Right lobe of liver (tissue), 4 donors: ENCODE measurements at regions not wholly inside any gene's neighbourhood (a gene's known extent, or its start where the extent isn't known, plus 50 kb on each side); places are given as distances from the start of the nearest gene placed in this dataset.
A peak's percentile ranks its signal among the peaks of the same experiment; 100 is the strongest.
"Not testable (repeated sequence)": the region's sequence is repeated elsewhere in the genome, so short reads cannot be mapped to it uniquely, and the experiment has no call there.

Source experiments
- POLR2A ChIP-seq: fragments of 450-650 bp; IDR thresholded peaks from one replicate; pipeline ENCODE4 v1.6.1; 2017; ENCODE audit warnings: antibody characterized with exemption, mild to moderate bottlenecking
- TF ChIP-seq, protein P1 (sequence below), 4 donors: fragments of 200-600 bp in 3 of 4; fragments of 450-650 bp in 1 of 4; IDR thresholded peaks; one replicate each; pipeline versions ENCODE4 v1.5.1 to v1.8.0; 2016 to 2022; ENCODE audit warnings: antibody characterized with exemption in 4 of 4, mild to moderate bottlenecking in 2 of 4
- donor health status: DM: no; HTN: no; CAD: no.
- donor health status: DM: no; HTN: no; CAD: no.
- donor health status: DM: no; HTN: yes; CAD: no.

DNA sequence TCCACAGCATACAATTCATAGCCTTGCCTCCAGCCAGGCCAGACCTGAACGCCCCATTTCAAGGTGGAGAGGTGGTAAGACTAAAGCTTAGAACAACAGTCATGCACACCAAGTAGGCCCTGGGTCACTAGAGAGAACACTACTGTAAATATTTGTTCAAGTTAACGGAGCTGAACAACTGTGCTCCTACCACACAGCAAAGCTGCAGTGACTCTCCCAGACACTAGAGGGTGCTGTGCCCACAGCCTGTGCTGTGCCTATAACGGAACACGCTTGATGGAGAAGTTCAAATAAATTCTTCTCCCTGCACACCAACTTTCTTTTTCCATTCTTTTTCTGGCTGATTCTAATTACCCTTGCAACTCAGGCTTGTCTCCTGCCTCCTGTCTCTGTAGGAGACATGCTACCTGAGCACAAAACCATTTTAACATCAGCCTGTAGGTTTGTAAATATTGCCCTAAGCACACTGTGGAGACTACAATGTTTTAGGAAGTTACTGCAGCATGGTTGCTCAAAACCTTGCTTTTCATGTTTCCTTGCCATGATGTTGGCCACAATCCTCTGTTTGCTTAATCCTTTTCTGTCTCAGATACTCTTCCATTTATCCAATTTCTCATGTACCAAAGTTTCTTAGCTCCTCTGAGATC lies 103.1 kb upstream of the TERB2 start:
- TF ChIP-seq, protein P1, sequence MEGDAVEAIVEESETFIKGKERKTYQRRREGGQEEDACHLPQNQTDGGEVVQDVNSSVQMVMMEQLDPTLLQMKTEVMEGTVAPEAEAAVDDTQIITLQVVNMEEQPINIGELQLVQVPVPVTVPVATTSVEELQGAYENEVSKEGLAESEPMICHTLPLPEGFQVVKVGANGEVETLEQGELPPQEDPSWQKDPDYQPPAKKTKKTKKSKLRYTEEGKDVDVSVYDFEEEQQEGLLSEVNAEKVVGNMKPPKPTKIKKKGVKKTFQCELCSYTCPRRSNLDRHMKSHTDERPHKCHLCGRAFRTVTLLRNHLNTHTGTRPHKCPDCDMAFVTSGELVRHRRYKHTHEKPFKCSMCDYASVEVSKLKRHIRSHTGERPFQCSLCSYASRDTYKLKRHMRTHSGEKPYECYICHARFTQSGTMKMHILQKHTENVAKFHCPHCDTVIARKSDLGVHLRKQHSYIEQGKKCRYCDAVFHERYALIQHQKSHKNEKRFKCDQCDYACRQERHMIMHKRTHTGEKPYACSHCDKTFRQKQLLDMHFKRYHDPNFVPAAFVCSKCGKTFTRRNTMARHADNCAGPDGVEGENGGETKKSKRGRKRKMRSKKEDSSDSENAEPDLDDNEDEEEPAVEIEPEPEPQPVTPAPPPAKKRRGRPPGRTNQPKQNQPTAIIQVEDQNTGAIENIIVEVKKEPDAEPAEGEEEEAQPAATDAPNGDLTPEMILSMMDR (IDR thresholded peaks at IDR 0.05): peak; percentile 37 to 85 (median 82)
- not testable (repeated sequence) for TF ChIP-seq POLR2A
